GM12878 (cell line): ENCODE measurements at regions not wholly inside any gene's neighbourhood (a gene's known extent, or its start where the extent isn't known, plus 50 kb on each side); places are given as distances from the start of the nearest gene placed in this dataset.

Experiments
- ATAC-seq: fragments of 200-7000 bp; cut with Tn5 transposase; 3 replicates; pipeline ENCODE4 v1.9.1; 2020; ENCODE audit warnings: mild to moderate bottlenecking, moderate library complexity
- BruUV-seq: library from RNA; stranded (reverse); fragments of 400-500 nt; replicated peaks from 2 replicates; lab custom pipeline; 2021; lab: Mats Ljungman, UMichigan
- CTCF ChIA-PET: fragments of 300-600 bp; sonication (Branson Sonifier 250); formaldehyde crosslinking; extraction: SDS; loops from one replicate; lab custom pipeline; 2021; ENCODE audit warnings: inconsistent platforms; lab: Yijun Ruan, JAX
- POLR2A ChIA-PET: fragments of 350-600 bp; formaldehyde crosslinking; extraction: SDS; loops from one replicate; lab custom pipeline; 2021; ENCODE audit warnings: inconsistent platforms; lab: Charles Lee
- RAD21 ChIA-PET: fragments of 300-600 bp; sonication (Branson Sonifier 250); formaldehyde crosslinking; loops from one replicate; lab custom pipeline; 2023; ENCODE audit warnings: antibody characterized with exemption; ENCODE audit not compliant: unreplicated experiment; lab: Charles Lee
- SMC1A ChIA-PET: fragments of 300-600 bp; sonication (Branson Sonifier 250); formaldehyde crosslinking; loops from one replicate; lab custom pipeline; 2023; ENCODE audit not compliant: unreplicated experiment, uncharacterized antibody; lab: Charles Lee
- DNase-seq: peaks from one replicate; pipeline ENCODE4 v3.0.0-alpha.2; 2011; ENCODE audit warnings: low read depth, low spot score
- FAIRE-seq: peaks from 3 replicates; lab custom pipeline; 2011; peaks lifted over from hg19 to GRCh38; lab: Jason Lieb, UNC
- H2AFZ ChIP-seq: 2 replicates; pipeline ENCODE4 v1.6.0; 2011; ENCODE audit warnings: low read depth, low read length, control low read depth; ENCODE audit not compliant: control insufficient read depth
- H3K27ac ChIP-seq: 2 replicates; pipeline ENCODE4 v1.5.1; 2011; ENCODE audit warnings: control low read depth; ENCODE audit not compliant: control insufficient read depth, insufficient read depth
- H3K27me3 ChIP-seq, 2 experiments: replicated peaks in 1 of 2; 2 replicates each; pipeline versions ENCODE4 v1.6.0 to v1.6.1; 2011; ENCODE audit warnings: low read length in 1 of 2; ENCODE audit not compliant: control insufficient read depth in 2 of 2, insufficient read depth in 2 of 2
- H3K36me3 ChIP-seq, 2 experiments: 2 replicates each; pipeline ENCODE4 v1.5.1; 2011; ENCODE audit warnings: low read length in 1 of 2; ENCODE audit not compliant: control insufficient read depth in 2 of 2, insufficient read depth in 2 of 2
- H3K4me1 ChIP-seq: 2 replicates; pipeline ENCODE4 v1.6.1; 2011; ENCODE audit warnings: mild to moderate bottlenecking, low read length, moderate library complexity, mixed read lengths; ENCODE audit not compliant: control insufficient read depth, insufficient read depth
- H3K4me2 ChIP-seq: 2 replicates; pipeline ENCODE4 v1.6.0; 2011; ENCODE audit warnings: control low read depth; ENCODE audit not compliant: control insufficient read depth, insufficient read depth
- H3K4me3 ChIP-seq: fragments of 200-600 bp; sonication (generic); 2 replicates; pipeline ENCODE4 v1.5.1; 2016
- H3K79me2 ChIP-seq: 2 replicates; pipeline ENCODE4 v1.6.0; 2011; ENCODE audit warnings: low read length; ENCODE audit not compliant: control insufficient read depth, insufficient read depth
- H3K9ac ChIP-seq: 2 replicates; pipeline ENCODE4 v1.8.0; 2011; ENCODE audit warnings: low read length, control low read depth, mixed read lengths; ENCODE audit not compliant: control insufficient read depth, insufficient read depth
- H3K9me3 ChIP-seq: replicated peaks from 3 replicates; pipeline ENCODE4 v1.5.1; 2011; ENCODE audit warnings: mild to moderate bottlenecking, low read length; ENCODE audit not compliant: control insufficient read depth, insufficient read depth
- H4K20me1 ChIP-seq: 2 replicates; pipeline ENCODE4 v1.6.0; 2011; ENCODE audit not compliant: control insufficient read depth, insufficient read depth
- ASH2L ChIP-seq: fragments of 300-600, 200-600 bp; sonication (generic); IDR thresholded peaks from 2 replicates; pipeline ENCODE4 v1.6.1; 2017; ENCODE audit warnings: low read depth, mild to moderate bottlenecking, borderline replicate concordance
- ATF7 ChIP-seq: fragments of 450-650 bp; IDR thresholded peaks from 2 replicates; pipeline ENCODE4 v1.6.1; 2016; ENCODE audit warnings: low read depth, mild to moderate bottlenecking
- CBX3 ChIP-seq: fragments of 200-600 bp; sonication (generic); IDR thresholded peaks from 2 replicates; pipeline ENCODE4 v1.6.1; 2016; ENCODE audit warnings: low read depth, borderline replicate concordance
- ETV6 ChIP-seq, 2 experiments: fragments of 450-650 bp in 1 of 2; IDR thresholded peaks in 1 of 2; conservative IDR thresholded peaks in 1 of 2; 2 replicates each; pipeline ENCODE4 v1.6.1; 2014; ENCODE audit warnings: antibody characterized with exemption in 1 of 2, borderline replicate concordance in 1 of 2, low read depth in 1 of 2, mild to moderate bottlenecking in 1 of 2, moderate library complexity in 1 of 2
- EZH2 ChIP-seq: IDR thresholded peaks from 2 replicates; pipeline ENCODE4 v1.6.1; 2012; ENCODE audit warnings: low read depth, mild to moderate bottlenecking, control low read depth, inconsistent platforms, low read length, borderline replicate concordance; ENCODE audit not compliant: control insufficient read depth
- FOXK2 ChIP-seq: fragments of 450-650 bp; IDR thresholded peaks from 2 replicates; pipeline ENCODE4 v1.6.1; 2017; ENCODE audit warnings: mild to moderate bottlenecking, moderate library complexity
- FOXM1 ChIP-seq: IDR thresholded peaks from 2 replicates; pipeline ENCODE4 v1.6.1; 2012; ENCODE audit warnings: low read depth, mild to moderate bottlenecking, inconsistent platforms, low read length, moderate library complexity
- HCFC1 ChIP-seq: fragments of 150-350 bp; IDR thresholded peaks from 2 replicates; pipeline ENCODE4 v1.6.1; 2014; ENCODE audit warnings: low read length
- HDAC6 ChIP-seq: fragments of 200-600 bp; sonication (generic); IDR thresholded peaks from one replicate; pipeline ENCODE4 v1.8.0; 2017; ENCODE audit warnings: antibody characterized with exemption; ENCODE audit not compliant: unreplicated experiment
- MEF2A ChIP-seq: IDR thresholded peaks from 2 replicates; pipeline ENCODE4 v1.6.1; 2011; ENCODE audit warnings: low read depth, mild to moderate bottlenecking, low read length, moderate library complexity; ENCODE audit not compliant: insufficient read depth
- MTA3 ChIP-seq: IDR thresholded peaks from 2 replicates; pipeline ENCODE4 v1.6.1; 2012; ENCODE audit warnings: low read length, inconsistent platforms, borderline replicate concordance
- NFIC ChIP-seq: IDR thresholded peaks from 2 replicates; pipeline ENCODE4 v1.6.1; 2012; ENCODE audit warnings: low read depth, mild to moderate bottlenecking, inconsistent platforms, low read length, moderate library complexity
- NR2F1 ChIP-seq: fragments of 450-650 bp; conservative IDR thresholded peaks from 2 replicates; pipeline ENCODE4 v1.6.1; 2017; ENCODE audit warnings: mild to moderate bottlenecking
- POLR2AphosphoS2 ChIP-seq: IDR thresholded peaks from 2 replicates; pipeline ENCODE4 v1.6.1; 2011; ENCODE audit warnings: low read depth, mild to moderate bottlenecking, low read length, improper control_type of control experiment, moderate library complexity
- POLR2AphosphoS5 ChIP-seq: IDR thresholded peaks from 2 replicates; pipeline ENCODE4 v1.6.1; 2011; ENCODE audit warnings: mild to moderate bottlenecking, low read length, inconsistent platforms
- RAD51 ChIP-seq: fragments of 450-650 bp; IDR thresholded peaks from 2 replicates; pipeline ENCODE4 v1.6.1; 2016; ENCODE audit warnings: moderate library complexity, mild to moderate bottlenecking, inconsistent platforms
- SPI1 ChIP-seq: IDR thresholded peaks from 2 replicates; pipeline ENCODE4 v1.6.1; 2011; ENCODE audit warnings: low read depth, mild to moderate bottlenecking, low read length, moderate library complexity, borderline replicate concordance; ENCODE audit not compliant: insufficient read depth
- WGBS: methylation state at CpG from one replicate; pipeline ENCODE4 v1.1.6; 2016; ENCODE audit warnings: low lambda C conversion rate; ENCODE audit not compliant: insufficient replicate concordance, insufficient coverage; ENCODE audit errors: missing lambda C conversion rate; 5-methylcytosine and 5-hydroxymethylcytosine counted together
- in situ Hi-C: fragments of 300-500 bp; cut with MboI; formaldehyde crosslinking; loops from 9 replicates; pipeline ENCODE4 v1.14.3; 2018; ENCODE audit warnings: mixed read lengths
- intact Hi-C: fragments of 100-400 bp; cut with micrococcal nuclease; formaldehyde crosslinking; loops from one replicate; pipeline ENCODE4 v1.14.2; 2022; ENCODE audit not compliant: unreplicated experiment
- TF ChIP-seq, protein P1 (sequence below): IDR thresholded peaks from 2 replicates; pipeline ENCODE4 v1.6.1; 2012; ENCODE audit warnings: low read length, inconsistent platforms
- TF ChIP-seq, protein P2 (sequence below): IDR thresholded peaks from 2 replicates; pipeline ENCODE4 v1.6.1; 2012; ENCODE audit warnings: low read depth, low read length, improper control_type of control experiment

DNA sequence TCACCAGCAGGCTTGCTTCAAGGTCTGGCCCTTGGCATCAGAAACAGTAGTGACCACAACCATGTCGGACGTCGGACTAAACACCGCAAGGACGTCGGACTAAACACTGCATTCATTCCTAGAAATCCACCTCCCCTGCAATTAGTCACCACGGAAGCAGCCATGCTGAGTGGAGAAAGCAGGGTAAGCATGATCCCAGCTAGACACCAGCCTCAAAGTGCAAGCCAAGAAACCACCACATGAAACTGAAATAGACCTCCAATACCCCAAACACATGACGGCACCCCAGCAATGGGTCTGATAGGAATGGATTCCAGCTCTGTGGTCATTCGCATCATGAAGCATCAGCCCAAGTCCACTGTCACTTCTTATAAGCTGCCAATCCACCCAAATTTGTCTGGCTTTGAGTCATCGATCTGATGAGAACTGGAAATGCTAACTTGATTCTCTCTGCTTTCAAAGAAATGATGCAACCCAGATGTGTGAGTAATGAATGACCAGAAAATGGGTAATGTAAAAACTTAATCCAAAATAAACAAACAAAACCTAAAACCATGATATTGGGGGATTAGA is 348.3 kb upstream of the TMCO5A start:
- no peaks in the 10 kb centered on the region for H3K79me2 ChIP-seq
- H2AFZ ChIP-seq: no peak overlapping the region
- TF ChIP-seq FOXK2: no peak
- TF ChIP-seq NR2F1: no peak
- no peak for TF ChIP-seq ASH2L
- TF ChIP-seq EZH2: no peak
- TF ChIP-seq SPI1: no peak
- TF ChIP-seq POLR2AphosphoS5: no peak
- TF ChIP-seq HDAC6: no peak
- no peak for TF ChIP-seq POLR2AphosphoS2
- no peak for TF ChIP-seq RAD51
- no peak for TF ChIP-seq MEF2A
- no peak for TF ChIP-seq NFIC
- TF ChIP-seq ETV6 (conservative IDR thresholded peaks at IDR 0.05 in 1 of 2, IDR thresholded peaks at IDR 0.05 in 1 of 2; ENCODE audit: borderline replicate concordance in 1 of 2, low read depth in 1 of 2): no peak
- TF ChIP-seq ATF7: no peak
- TF ChIP-seq, protein P1, sequence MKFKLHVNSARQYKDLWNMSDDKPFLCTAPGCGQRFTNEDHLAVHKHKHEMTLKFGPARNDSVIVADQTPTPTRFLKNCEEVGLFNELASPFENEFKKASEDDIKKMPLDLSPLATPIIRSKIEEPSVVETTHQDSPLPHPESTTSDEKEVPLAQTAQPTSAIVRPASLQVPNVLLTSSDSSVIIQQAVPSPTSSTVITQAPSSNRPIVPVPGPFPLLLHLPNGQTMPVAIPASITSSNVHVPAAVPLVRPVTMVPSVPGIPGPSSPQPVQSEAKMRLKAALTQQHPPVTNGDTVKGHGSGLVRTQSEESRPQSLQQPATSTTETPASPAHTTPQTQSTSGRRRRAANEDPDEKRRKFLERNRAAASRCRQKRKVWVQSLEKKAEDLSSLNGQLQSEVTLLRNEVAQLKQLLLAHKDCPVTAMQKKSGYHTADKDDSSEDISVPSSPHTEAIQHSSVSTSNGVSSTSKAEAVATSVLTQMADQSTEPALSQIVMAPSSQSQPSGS: no peak
- no peak for TF ChIP-seq HCFC1
- TF ChIP-seq, protein P2, sequence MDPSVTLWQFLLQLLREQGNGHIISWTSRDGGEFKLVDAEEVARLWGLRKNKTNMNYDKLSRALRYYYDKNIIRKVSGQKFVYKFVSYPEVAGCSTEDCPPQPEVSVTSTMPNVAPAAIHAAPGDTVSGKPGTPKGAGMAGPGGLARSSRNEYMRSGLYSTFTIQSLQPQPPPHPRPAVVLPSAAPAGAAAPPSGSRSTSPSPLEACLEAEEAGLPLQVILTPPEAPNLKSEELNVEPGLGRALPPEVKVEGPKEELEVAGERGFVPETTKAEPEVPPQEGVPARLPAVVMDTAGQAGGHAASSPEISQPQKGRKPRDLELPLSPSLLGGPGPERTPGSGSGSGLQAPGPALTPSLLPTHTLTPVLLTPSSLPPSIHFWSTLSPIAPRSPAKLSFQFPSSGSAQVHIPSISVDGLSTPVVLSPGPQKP: no peak
- TF ChIP-seq CBX3: no peak
- no peak for TF ChIP-seq MTA3
- TF ChIP-seq FOXM1: no peak
- H3K27me3 ChIP-seq: no peaks in the 10 kb centered on the region
- no TSS peak for BruUV-seq
- ChIA-PET SMC1A (no interaction called here), POLR2A (no interaction called here), CTCF (no interaction called here), RAD21 (no interaction called here)
- H3K27ac ChIP-seq: no peak overlapping the region
- no peak for DNase-seq
- no peaks in the 10 kb centered on the region; the same call in 2 of the 3 replicates for H3K9me3 ChIP-seq
- no peak for FAIRE-seq
- no peaks in the 10 kb centered on the region for H3K4me1 ChIP-seq
- H3K4me3 ChIP-seq: no peak overlapping the region
- 72% methylated on average over 10 of the region's 10 CpGs for WGBS
- ATAC-seq: no peak
- in situ Hi-C loops: no loop called here
- H3K4me2 ChIP-seq: no peak overlapping the region
- no peak overlapping the region for H3K9ac ChIP-seq
- no peaks in the 10 kb centered on the region for H3K36me3 ChIP-seq
- no peaks in the 10 kb centered on the region for H4K20me1 ChIP-seq
- intact Hi-C loops: no loop called here
